BLaER1 (cell line): ENCODE measurements at regions not wholly inside any gene's neighbourhood (a gene's known extent, or its start where the extent isn't known, plus 50 kb on each side); places are given as distances from the start of the nearest gene placed in this dataset.
"Not testable (repeated sequence)": the region's sequence is repeated elsewhere in the genome, so short reads cannot be mapped to it uniquely, and the experiment has no call there.

Source experiments
- H3K27ac ChIP-seq: shearing (Covaris generic); formaldehyde crosslinking; 2 replicates; pipeline ENCODE4 v1.8.1; 2022
- H3K27me3 ChIP-seq: shearing (Covaris generic); formaldehyde crosslinking; 2 replicates; pipeline ENCODE4 v1.8.1; 2022
- H3K36me3 ChIP-seq: shearing (Covaris generic); formaldehyde crosslinking; 2 replicates; pipeline ENCODE4 v1.8.1; 2022
- H3K4me1 ChIP-seq: shearing (Covaris generic); formaldehyde crosslinking; 2 replicates; pipeline ENCODE4 v1.8.1; 2022
- H3K4me2 ChIP-seq: shearing (Covaris generic); formaldehyde crosslinking; 2 replicates; pipeline ENCODE4 v1.8.1; 2022
- H3K4me3 ChIP-seq: shearing (Covaris generic); formaldehyde crosslinking; 2 replicates; pipeline ENCODE4 v1.8.1; 2022
- H3K9ac ChIP-seq: shearing (Covaris generic); formaldehyde crosslinking; 2 replicates; pipeline ENCODE4 v1.8.1; 2022
- H3K9me3 ChIP-seq: shearing (Covaris generic); formaldehyde crosslinking; 2 replicates; pipeline ENCODE4 v1.8.1; 2022
- H4K20me1 ChIP-seq: shearing (Covaris generic); formaldehyde crosslinking; 2 replicates; pipeline ENCODE4 v1.8.1; 2022
- Cebpa-rat ChIP-seq: shearing (Covaris generic); IDR thresholded peaks from 2 replicates; pipeline ENCODE4 v1.8.1; 2022

DNA sequence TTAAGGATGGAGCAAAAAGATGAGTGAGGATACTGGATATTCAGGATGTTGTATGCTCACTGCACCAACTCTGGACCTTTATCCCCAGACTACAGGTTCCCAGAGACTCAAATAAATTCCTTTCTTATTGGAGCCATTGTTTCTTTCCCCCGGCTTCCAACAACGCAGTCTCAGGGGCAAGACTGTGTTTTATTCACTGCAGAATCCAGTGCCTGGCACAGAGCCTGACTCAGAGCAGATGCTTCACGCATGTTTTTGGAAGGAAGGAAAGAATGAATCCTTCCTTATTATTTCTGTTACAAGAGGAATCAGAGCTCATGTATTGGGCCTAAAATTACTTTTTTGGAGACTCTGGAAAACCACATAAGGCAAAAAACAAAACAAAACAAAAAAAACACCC is 96.0 kb upstream of the VGLL4 start:
- TF ChIP-seq Cebpa-rat = no peak
- no peaks in the 10 kb centered on the region for H3K9me3 ChIP-seq
- H3K4me1 ChIP-seq = no peaks in the 10 kb centered on the region
- H3K27ac ChIP-seq = no peak overlapping the region
- no peak overlapping the region for H3K9ac ChIP-seq
- no peaks in the 10 kb centered on the region for H3K27me3 ChIP-seq
- H3K4me3 ChIP-seq = no peak overlapping the region
- no peak overlapping the region for H3K4me2 ChIP-seq
- no peaks in the 10 kb centered on the region for H4K20me1 ChIP-seq
- H3K36me3 ChIP-seq = no peaks in the 10 kb centered on the region

DNA sequence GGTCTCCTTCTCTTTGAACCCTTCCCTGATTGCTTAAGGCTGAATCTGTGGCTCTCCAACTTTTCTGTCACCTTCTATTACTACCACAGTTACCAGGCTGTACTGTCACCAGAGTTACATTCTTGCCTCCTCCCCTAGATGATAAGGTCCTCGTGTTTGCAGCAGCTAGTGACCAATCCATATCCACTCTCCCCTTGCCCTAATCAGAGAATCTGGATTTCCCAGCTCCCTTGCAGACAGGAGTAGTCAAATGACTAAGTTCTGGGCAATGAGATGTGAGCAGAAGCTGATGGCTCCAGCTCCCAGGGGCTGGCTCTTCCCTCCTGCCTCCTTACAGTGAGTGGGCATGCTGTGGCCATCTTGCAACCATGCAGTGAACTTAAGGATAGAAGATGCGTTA is 95.4 kb upstream of the VGLL4 start:
- Histone ChIP-seq H3K36me3 (no peaks in the 10 kb centered on the region), H3K9ac (no peak overlapping the region), H3K27me3 (no peaks in the 10 kb centered on the region), H3K27ac (no peak overlapping the region), H3K9me3 (no peaks in the 10 kb centered on the region), H4K20me1 (no peaks in the 10 kb centered on the region), H3K4me3 (no peak overlapping the region), H3K4me2 (no peak overlapping the region), H3K4me1 (no peaks in the 10 kb centered on the region)
- TF ChIP-seq Cebpa-rat = no peak

DNA sequence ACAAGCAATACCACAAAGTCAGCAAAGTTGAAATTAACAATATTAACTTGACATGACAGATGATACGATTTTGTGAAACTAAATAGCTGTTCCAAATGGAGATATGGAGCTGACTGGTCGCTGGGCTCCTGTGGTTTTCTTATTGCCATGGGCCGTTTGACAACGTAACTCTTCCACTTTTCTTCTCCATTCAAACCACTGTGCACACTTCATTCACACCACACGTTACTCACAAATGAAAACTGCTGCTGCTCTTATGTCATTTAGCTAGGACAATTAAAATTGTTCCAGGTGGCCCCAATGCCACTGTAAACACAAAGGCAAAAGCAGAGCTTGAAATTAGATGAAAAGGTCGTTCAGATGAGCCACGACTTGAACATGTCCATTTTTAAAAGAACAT is 94.0 kb upstream of the VGLL4 start:
- Histone ChIP-seq H3K9me3 (no peaks in the 10 kb centered on the region), H3K4me1 (no peaks in the 10 kb centered on the region), H3K27ac (no peak overlapping the region), H4K20me1 (no peaks in the 10 kb centered on the region), H3K4me3 (no peak overlapping the region), H3K9ac (no peak overlapping the region), H3K36me3 (no peaks in the 10 kb centered on the region), H3K27me3 (no peaks in the 10 kb centered on the region), H3K4me2 (no peak overlapping the region)
- TF ChIP-seq Cebpa-rat = no peak

DNA sequence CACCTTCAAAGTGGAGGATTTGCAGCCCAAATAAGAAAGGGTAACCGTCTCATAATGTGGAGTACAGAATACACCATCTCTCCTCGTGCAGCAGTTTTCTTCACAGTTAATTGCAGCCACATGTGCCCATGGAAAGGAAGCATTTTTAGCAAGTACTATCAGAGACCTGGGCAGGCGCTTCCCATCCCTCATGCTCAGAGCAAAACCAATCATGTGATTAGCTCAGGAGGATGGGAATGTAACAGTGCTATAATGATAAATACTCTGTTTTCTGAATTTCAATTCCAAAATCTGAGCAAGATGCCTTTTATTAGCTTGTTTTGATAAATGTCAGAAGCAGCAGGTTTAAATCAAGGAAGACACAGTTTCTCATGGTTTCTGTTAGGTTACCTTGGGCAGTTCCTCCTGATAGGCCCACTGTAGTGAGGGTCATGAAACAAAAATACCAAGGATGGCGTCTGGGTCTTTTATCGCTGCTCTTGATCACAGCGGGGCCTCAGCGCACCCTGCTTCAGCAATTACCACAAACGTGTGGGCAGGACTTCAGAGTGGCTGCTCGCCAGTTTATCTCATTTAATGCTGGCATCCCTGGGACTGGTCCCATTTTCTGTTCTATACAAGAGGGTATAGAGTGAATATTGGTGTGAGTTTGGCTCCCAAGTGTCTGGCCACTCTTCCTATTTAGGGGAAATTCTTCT is 92.6 kb upstream of the VGLL4 start:
- no peaks in the 10 kb centered on the region for H3K9me3 ChIP-seq
- no peaks in the 10 kb centered on the region for H3K27me3 ChIP-seq
- H3K9ac ChIP-seq = no peak overlapping the region
- H3K4me1 ChIP-seq = no peaks in the 10 kb centered on the region
- H4K20me1 ChIP-seq = no peaks in the 10 kb centered on the region
- H3K4me3 ChIP-seq = no peak overlapping the region
- no peak overlapping the region for H3K4me2 ChIP-seq
- no peaks in the 10 kb centered on the region for H3K36me3 ChIP-seq
- H3K27ac ChIP-seq = no peak overlapping the region
- TF ChIP-seq Cebpa-rat = no peak

DNA sequence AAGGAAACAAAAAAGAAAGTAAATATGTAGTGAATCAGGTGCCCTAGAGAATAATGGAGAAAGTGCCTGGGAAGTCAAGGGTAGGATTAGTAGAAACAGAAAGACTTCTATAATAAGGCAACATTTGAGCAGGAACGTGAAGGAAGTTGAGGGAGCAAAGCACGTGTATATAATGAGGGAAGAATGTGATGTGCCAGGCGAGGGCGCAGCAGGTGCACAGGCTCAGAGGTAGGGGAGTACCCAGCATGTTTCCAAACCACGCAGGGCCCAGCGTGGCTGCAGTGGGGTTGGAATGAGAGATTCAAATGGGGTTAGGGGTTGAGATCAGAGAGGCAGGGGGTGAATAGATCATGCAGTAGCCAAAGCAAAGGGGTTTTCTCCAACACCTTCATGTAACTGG is 91.9 kb upstream of the VGLL4 start:
- Histone ChIP-seq H3K4me2 (no peak overlapping the region), H3K27ac (no peak overlapping the region), H4K20me1 (no peaks in the 10 kb centered on the region), H3K9ac (no peak overlapping the region), H3K9me3 (no peaks in the 10 kb centered on the region), H3K36me3 (no peaks in the 10 kb centered on the region), H3K4me3 (no peak overlapping the region), H3K27me3 (no peaks in the 10 kb centered on the region), H3K4me1 (no peaks in the 10 kb centered on the region)
- TF ChIP-seq Cebpa-rat = no peak

DNA sequence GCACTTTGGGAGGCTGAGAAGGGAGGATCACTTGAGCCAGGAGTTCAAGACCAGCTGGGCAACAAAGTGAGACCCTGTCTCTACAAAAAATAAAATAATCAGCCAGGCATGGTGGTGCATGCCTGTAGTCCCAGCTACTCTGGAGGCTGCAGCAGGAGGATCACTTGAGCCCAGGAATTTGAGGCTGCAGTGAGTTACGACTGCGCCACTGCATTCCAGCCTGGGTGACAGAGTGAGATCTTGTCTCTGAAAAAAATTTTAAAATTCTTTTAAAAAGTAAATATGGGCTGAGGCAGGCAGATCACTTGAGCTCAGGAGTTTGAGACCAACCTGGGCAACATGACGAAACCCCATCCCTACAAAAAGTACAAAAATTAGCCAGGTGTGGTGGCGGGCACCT is 91.4 kb upstream of the VGLL4 start:
- H3K9me3 ChIP-seq, H3K4me1 ChIP-seq, H3K4me3 ChIP-seq, H4K20me1 ChIP-seq, H3K27ac ChIP-seq, H3K4me2 ChIP-seq, H3K27me3 ChIP-seq, H3K9ac ChIP-seq, H3K36me3 ChIP-seq: not testable (repeated sequence)

DNA sequence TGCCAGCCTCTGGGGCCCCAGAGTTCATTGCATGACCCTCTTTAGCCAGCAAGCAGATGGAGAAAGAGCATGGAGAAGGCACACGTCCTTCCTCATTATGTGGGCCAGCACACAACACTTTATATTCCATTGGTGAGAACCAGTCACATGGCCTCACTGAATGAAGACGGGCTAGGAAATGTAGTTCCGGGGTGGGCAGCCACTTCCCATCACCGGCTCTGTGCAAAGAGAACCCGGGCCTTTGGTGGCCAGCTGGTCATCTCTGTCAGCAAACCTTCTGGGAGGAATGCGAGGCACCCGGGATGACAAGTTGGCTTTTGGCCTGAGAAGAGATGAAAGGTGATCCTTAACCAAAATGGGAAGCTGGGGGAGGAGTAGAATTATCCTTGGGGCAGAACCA is 90.2 kb upstream of the VGLL4 start:
- no peak overlapping the region for H3K9ac ChIP-seq
- H3K27me3 ChIP-seq = no peaks in the 10 kb centered on the region
- no peak for TF ChIP-seq Cebpa-rat
- no peak overlapping the region for H3K4me2 ChIP-seq
- H3K4me1 ChIP-seq = no peaks in the 10 kb centered on the region
- no peak overlapping the region for H3K4me3 ChIP-seq
- H3K9me3 ChIP-seq = no peaks in the 10 kb centered on the region
- no peaks in the 10 kb centered on the region for H3K36me3 ChIP-seq
- H3K27ac ChIP-seq = no peak overlapping the region
- H4K20me1 ChIP-seq = no peaks in the 10 kb centered on the region

DNA sequence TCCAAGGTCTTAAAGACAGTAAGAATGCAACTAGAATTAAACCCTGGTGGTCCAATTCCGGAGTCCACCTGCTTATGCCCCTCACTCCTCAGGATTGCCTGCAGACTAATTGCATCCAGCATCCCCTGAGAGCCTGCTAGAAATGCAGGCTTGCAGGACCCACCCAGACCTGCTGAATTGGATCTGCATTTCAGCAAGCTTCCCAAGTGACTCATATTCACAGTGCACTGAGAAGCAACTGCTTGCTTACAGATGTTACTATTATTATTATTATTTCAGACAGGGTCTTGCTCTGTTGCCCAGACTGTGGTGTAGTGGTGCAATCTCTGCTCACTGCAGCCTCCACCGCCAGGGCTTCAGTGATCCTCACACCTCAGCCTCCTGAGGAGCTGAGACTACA is 83.5 kb upstream of the VGLL4 start:
- no peak overlapping the region for H3K4me3 ChIP-seq
- TF ChIP-seq Cebpa-rat = no peak
- H3K4me1 ChIP-seq = no peaks in the 10 kb centered on the region; the same call in 1 of the 2 replicates
- H3K27ac ChIP-seq = no peak overlapping the region
- H3K4me2 ChIP-seq = no peak overlapping the region
- H3K9me3 ChIP-seq = no peaks in the 10 kb centered on the region
- H3K36me3 ChIP-seq = no peaks in the 10 kb centered on the region
- H4K20me1 ChIP-seq = no peaks in the 10 kb centered on the region
- H3K27me3 ChIP-seq = peaks cover 2% of the 10 kb centered on the region; the same call in 1 of the 2 replicates
- no peak overlapping the region for H3K9ac ChIP-seq

DNA sequence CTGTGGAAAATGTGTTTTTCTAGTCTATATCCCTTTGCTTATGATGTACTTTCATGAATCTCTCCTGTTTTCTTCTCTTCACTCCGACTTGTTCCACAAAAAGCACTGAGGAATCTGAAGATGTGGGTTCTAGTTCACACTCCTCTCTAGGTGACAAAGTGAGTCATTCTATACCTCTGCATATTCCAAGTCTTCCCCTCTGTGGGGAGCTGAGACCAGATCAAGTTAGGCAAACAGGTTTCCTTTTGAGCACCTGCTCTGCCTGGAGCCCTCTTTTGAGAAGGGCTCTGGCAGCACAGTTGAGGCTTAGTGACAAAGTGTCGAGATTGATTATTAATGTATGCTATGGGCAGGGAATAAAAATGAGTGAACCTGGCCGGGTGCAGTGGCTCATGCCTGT is 82.4 kb upstream of the VGLL4 start:
- Histone ChIP-seq H3K36me3 (no peaks in the 10 kb centered on the region), H4K20me1 (no peaks in the 10 kb centered on the region), H3K4me2 (no peak overlapping the region), H3K27me3 (peaks cover 12% of the 10 kb centered on the region), H3K4me3 (no peak overlapping the region), H3K4me1 (no peaks in the 10 kb centered on the region; the same call in 1 of the 2 replicates), H3K27ac (no peak overlapping the region), H3K9me3 (no peaks in the 10 kb centered on the region), H3K9ac (no peak overlapping the region)
- no peak for TF ChIP-seq Cebpa-rat

DNA sequence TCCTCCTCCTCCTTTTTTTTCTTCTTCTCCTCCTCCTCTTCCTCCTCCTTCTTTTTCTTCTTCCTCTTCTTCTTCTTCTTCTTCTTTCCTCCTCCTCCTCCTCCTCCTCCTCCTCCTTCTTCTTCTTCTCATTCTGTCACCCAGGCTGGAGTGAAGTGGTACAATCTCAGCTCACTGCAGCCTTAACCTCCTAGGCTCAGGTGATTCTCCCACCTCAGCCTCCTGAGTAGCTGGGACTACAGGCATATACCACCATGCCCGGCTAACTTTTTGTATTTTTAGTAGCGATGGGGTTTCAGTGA is 81.6 kb upstream of the VGLL4 start:
- H3K36me3 ChIP-seq = not testable (repeated sequence)

DNA sequence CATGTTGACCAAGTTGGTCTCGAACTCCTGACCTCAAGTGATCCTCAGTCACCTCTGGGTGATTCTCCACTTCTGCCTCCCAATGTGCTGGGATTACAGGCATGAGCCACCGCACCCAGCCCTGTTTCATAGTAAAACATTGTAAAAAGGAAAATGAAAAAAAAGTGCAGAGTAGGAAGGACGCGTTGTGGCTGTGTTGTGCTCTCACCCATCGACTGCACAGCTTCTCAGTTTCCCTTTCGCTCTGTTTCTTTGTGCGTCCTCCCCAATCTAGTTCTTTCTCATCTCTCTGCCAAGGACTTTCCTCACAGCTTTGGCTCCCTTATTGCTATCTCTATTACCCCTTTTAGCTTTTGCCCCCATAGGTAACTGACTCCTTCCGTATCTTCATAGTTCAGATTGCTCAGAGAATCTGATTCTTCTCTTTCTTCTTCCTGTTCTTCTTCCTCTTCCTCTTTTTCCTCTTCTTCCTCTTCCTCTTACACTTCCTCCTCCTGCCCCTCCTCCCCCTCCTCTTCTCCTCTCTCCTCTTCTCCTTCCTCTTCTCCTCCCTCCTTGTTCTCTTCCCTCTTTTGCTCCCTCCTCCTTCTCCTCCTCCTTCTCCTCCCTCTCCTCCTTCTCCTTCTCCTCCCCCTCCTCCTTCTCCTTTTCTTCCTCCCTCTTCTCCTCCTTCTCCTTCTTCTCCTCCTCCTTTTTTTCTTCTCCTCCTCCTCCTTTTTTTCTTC is 81.1 kb upstream of the VGLL4 start:
- H3K9me3 ChIP-seq = no peaks in the 10 kb centered on the region
- H3K4me1 ChIP-seq = peaks cover 9% of the 10 kb centered on the region
- no peak overlapping the region for H3K27ac ChIP-seq
- H3K9ac ChIP-seq = no peak overlapping the region
- H3K27me3 ChIP-seq = peaks cover 26% of the 10 kb centered on the region
- no peak overlapping the region for H3K4me2 ChIP-seq
- TF ChIP-seq Cebpa-rat = no peak
- peaks cover 6% of the 10 kb centered on the region for H4K20me1 ChIP-seq
- H3K36me3 ChIP-seq = no peaks in the 10 kb centered on the region
- no peak overlapping the region for H3K4me3 ChIP-seq

More for the DNA sequence above, 81.6 kb upstream of the VGLL4 start:
- H3K27me3 ChIP-seq = peaks cover 21% of the 10 kb centered on the region
- not testable (repeated sequence) for H3K9ac ChIP-seq, H3K4me3 ChIP-seq, H3K27ac ChIP-seq, H4K20me1 ChIP-seq, H3K9me3 ChIP-seq, H3K4me1 ChIP-seq, H3K4me2 ChIP-seq
